KOPT-K1 (cell line): ENCODE measurements at regions not wholly inside any gene's neighbourhood (a gene's known extent, or its start where the extent isn't known, plus 50 kb on each side); places are given as distances from the start of the nearest gene placed in this dataset.

Experiments used
- H3K27ac ChIP-seq: fragments of 200-600 bp; sonication (generic); 2 replicates; pipeline ENCODE4 v1.5.1; 2016; ENCODE audit warnings: antibody characterized with exemption, mild to moderate bottlenecking, low read depth, low read length; ENCODE audit not compliant: poor library complexity, severe bottlenecking
- H3K36me3 ChIP-seq: fragments of 200-600 bp; sonication (generic); 2 replicates; pipeline ENCODE4 v1.5.1; 2017; ENCODE audit warnings: antibody characterized with exemption, mild to moderate bottlenecking, low read length, moderate library complexity; ENCODE audit not compliant: insufficient read depth
- H3K9me3 ChIP-seq: fragments of 200-600 bp; sonication (generic); 2 replicates; pipeline ENCODE4 v1.5.1; 2017; ENCODE audit warnings: antibody characterized with exemption, low read length, mild to moderate bottlenecking; ENCODE audit not compliant: insufficient read depth, poor library complexity, severe bottlenecking

GRCh38 chr3:27661797-27662196 lies 60.3 kb downstream of the EOMES start:
- Histone ChIP-seq H3K36me3 (no peaks in the 10 kb centered on the region), H3K9me3 (no peaks in the 10 kb centered on the region), H3K27ac (no peak overlapping the region)

- Histone ChIP-seq H3K9me3 (no peaks in the 10 kb centered on the region), H3K27ac (no peak overlapping the region), H3K36me3 (no peaks in the 10 kb centered on the region)
These were observed 62.7 kb downstream of the EOMES start for GRCh38 chr3:27659279-27660021.

GRCh38 chr3:27658741-27659140 lies 63.4 kb downstream of the EOMES start:
- no peak overlapping the region for H3K27ac ChIP-seq
- H3K9me3 ChIP-seq = no peaks in the 10 kb centered on the region
- H3K36me3 ChIP-seq = no peaks in the 10 kb centered on the region

- no peaks in the 10 kb centered on the region for H3K36me3 ChIP-seq
- H3K27ac ChIP-seq = no peak overlapping the region
- no peaks in the 10 kb centered on the region for H3K9me3 ChIP-seq
These were observed 64.3 kb downstream of the EOMES start for GRCh38 chr3:27657871-27658270.

- Histone ChIP-seq H3K27ac (no peak overlapping the region), H3K9me3 (no peaks in the 10 kb centered on the region), H3K36me3 (no peaks in the 10 kb centered on the region)
These were observed 64.7 kb downstream of the EOMES start for GRCh38 chr3:27657404-27657803.

- Histone ChIP-seq H3K36me3 (no peaks in the 10 kb centered on the region), H3K27ac (no peak overlapping the region), H3K9me3 (no peaks in the 10 kb centered on the region)
These were observed 65.3 kb downstream of the EOMES start for GRCh38 chr3:27656790-27657189.

- Histone ChIP-seq H3K9me3 (no peaks in the 10 kb centered on the region), H3K36me3 (no peaks in the 10 kb centered on the region), H3K27ac (no peak overlapping the region)
These were observed 66.6 kb downstream of the EOMES start for GRCh38 chr3:27655547-27655946.

- no peaks in the 10 kb centered on the region for H3K36me3 ChIP-seq
- no peak overlapping the region for H3K27ac ChIP-seq
- H3K9me3 ChIP-seq = no peaks in the 10 kb centered on the region
These were observed 68.1 kb downstream of the EOMES start for GRCh38 chr3:27653803-27654558.

GRCh38 chr3:27649277-27649676 lies 72.8 kb downstream of the EOMES start:
- Histone ChIP-seq H3K36me3 (no peaks in the 10 kb centered on the region), H3K9me3 (no peaks in the 10 kb centered on the region), H3K27ac (no peak overlapping the region)

- Histone ChIP-seq H3K9me3 (no peaks in the 10 kb centered on the region), H3K36me3 (no peaks in the 10 kb centered on the region), H3K27ac (no peak overlapping the region)
These were observed 75.2 kb downstream of the EOMES start for GRCh38 chr3:27646896-27647295.

- no peak overlapping the region for H3K27ac ChIP-seq
These were observed 77.2 kb downstream of the EOMES start for GRCh38 chr3:27644941-27645340.

GRCh38 chr3:27643355-27643754 lies 78.8 kb downstream of the EOMES start:
- Histone ChIP-seq H3K36me3 (no peaks in the 10 kb centered on the region), H3K9me3 (no peaks in the 10 kb centered on the region), H3K27ac (no peak overlapping the region)

More at GRCh38 chr3:27644941-27645340, 77.2 kb downstream of the EOMES start:
- Histone ChIP-seq H3K36me3 (no peaks in the 10 kb centered on the region), H3K9me3 (no peaks in the 10 kb centered on the region)

GRCh38 chr3:27642796-27643195 lies 79.3 kb downstream of the EOMES start:
- Histone ChIP-seq H3K36me3 (no peaks in the 10 kb centered on the region), H3K27ac (no peak overlapping the region), H3K9me3 (no peaks in the 10 kb centered on the region)

- Histone ChIP-seq H3K36me3 (no peaks in the 10 kb centered on the region), H3K27ac (no peak overlapping the region), H3K9me3 (no peaks in the 10 kb centered on the region)
These were observed 80.1 kb downstream of the EOMES start for GRCh38 chr3:27641888-27642601.

- Histone ChIP-seq H3K9me3 (no peaks in the 10 kb centered on the region), H3K27ac (no peak overlapping the region), H3K36me3 (no peaks in the 10 kb centered on the region)
These were observed 80.8 kb downstream of the EOMES start for GRCh38 chr3:27641271-27641800.
